Activated CD4-positive, alpha-beta T cell treated with anti-CD3 and anti-CD28 coated beads, Interleukin-2, Interleukin-6, amounts not matched to agents 100 ng/mL and 50 ng/mL, durations not matched to agents 16 hours and 8 hours (primary cell): ENCODE measurements at regions not wholly inside any gene's neighbourhood (a gene's known extent, or its start where the extent isn't known, plus 50 kb on each side); places are given as distances from the start of the nearest gene placed in this dataset.
A peak's percentile ranks its signal among the peaks of the same experiment; 100 is the strongest.

ENCODE experiments used
- DNase-seq: peaks from one replicate; pipeline ENCODE4 v3.0.0-alpha.2; 2020

DNA sequence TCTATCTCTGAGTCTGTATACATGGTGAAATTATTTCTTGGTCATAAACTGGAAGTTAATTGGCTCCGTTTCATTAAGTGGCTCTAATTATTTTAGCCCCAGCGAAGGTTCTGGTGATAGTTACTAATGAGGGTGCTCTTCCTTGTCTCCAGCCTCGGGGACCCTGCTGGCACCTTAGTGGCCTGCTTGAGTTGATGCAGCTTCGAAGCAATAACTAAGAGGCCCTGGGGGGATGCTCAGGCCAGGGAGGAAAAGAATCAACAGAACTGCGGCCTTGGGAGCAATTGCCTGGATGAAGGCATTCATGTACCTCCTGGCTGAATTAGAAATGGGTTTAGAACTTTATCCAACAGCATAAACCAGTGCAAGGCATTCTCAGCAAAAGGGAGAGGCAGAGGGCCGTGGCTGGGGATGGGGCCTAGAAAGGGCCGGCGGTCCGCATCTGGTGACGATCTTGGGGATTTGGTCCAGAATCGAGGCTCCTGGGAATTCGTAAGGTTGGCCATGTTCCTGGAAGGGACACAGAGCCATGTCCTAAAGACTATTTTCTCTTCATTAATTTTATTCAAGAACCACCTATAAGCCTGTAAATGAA lies 100.0 kb upstream of the AJAP1 start:
- no peak for DNase-seq

DNA sequence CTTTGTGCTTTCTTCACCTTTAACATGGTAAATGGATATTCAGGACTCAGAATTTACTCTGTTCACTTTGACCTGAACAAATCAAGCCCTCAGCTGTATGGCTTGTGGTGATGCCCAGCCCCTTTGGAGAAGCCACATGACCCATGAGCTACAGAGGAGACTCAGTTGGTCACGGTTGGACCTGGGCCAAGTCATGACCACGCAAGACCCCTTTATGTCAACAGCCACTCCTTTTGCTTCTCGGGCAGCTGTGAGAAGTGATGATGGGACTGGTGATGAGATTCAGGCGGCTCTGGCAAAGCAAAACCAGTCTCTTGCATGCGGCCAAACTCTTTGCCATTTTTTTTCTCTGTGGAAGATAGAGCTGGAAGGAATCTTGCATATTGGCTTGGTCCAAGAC lies 96.5 kb upstream of the AJAP1 start:
- DNase-seq = no peak

DNA sequence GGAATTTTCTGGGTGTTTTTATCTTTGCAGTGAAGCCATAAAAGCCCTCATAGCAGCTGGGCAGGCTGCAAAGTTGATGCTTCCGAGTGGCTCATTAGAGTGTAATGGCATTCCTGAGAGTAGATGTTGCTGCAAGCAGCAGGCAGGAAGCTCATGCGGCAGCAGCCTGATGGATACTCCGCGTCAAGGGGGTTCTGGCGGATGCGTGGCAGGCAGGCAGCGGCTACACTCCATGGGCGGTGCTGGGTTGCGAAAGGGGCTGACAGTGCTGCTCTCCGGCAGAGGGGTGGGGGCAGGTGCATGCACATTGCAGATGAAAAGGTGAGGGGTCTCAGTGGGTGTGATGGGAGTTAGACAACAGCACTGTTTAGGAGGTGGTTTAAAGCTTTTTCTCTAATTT lies 93.2 kb upstream of the AJAP1 start:
- DNase-seq = no peak

DNA sequence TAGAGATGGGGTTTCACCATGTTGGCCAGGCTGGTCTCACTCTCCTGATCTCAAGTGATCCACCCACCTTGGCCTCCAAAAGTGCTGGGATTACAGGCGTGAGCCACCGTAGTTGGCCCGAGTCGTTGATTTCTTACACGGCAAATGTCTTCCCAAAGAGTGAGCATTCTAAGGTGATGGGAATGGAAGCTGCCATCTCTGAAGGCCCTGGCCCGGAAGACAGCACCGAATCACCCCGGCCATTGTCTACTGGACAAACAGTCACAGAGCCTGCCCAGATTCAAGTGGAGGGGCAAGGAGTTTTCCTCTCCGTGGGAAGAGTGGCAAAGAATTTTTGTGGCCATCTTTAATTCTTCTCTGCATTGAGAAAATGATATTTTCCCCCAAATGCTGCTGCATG lies 92.1 kb upstream of the AJAP1 start:
- no peak for DNase-seq

DNA sequence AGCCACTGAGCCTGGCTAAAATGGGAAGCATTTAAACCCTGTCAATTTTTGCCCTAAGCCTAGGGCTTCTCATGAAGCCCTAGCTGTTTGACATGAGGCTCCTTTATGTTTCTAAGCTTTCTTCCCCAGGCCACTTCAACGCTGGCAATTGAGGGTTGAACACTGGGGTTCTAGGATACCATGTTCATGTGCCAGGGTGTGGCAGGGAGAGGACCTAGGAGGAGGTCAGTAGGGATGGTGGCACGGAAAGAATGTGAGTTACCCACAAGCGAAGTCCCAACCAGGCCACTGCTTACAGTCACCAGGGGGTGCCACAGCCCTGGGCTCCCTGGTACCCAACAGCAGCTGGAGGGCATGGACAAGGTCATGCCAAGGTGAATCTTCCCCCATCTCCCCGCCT lies 90.8 kb upstream of the AJAP1 start:
- DNase-seq = no peak

DNA sequence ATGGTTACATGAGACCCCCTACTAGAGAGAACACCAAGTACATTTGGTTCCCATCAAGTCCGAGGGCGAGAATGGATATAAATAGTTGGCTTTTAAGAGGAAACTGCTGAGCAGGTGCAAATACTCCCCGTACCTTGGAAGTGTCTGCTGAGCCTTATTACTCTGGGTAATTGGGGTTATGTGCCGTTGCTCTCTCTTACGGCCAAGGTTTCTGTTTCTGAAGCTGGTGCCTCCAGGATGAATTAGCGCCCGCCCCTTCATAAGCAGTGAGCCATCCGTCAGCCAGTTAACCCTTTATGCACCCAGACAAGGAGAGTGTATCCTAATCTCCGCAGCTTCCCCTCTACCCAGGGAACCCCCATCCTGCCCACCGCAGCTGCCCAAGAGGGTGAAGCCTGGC lies 90.4 kb upstream of the AJAP1 start:
- DNase-seq = no peak

DNA sequence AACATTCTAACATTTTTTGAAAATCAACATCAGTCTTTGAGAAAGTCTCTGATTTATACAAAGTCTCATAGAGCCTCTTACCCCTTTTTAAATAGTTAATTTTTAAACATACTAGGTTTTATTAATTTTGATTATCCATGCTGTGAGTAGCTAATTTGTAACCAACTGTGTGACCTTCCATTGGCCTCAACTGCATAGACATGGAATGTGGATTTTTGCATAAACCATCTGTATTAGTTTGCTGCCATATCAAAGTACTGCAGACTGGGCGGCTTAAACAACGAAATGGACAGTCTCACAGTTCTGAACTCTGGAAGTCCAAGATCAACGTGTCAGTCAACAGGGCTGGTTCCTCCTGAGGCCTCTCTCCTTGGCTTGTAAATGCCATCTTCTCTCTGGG lies 89.2 kb upstream of the AJAP1 start:
- no peak for DNase-seq

DNA sequence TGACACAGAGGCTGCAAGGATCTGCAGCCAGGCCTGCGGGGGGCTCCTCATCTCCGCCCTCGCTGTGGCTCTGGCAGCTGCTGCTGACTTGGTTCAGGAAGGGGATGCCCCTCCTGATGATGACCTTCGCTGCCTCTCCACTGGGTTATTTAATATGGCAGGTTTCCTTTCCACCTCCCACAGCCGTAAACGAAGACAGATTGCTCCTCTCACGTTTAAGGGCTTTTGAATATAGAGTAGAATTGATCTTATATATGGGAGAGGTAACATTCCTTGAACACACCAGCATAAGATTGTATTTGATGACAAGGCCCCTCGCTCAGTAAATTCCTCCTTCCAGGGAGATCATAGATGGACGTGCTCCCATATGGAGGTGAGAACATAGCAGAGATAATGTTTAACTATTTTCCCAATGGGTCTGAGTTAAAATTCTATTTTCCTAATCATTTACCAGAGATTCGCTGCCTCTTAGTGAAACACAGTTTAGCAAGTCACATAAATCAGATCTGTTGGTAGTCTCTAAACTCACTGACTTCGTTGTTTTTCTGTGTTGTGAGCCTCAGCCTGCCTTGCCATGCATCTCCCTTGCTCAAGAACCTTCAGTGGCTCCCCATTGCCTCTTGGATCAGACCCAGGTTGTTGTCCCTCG lies 88.5 kb upstream of the AJAP1 start:
- no peak for DNase-seq

DNA sequence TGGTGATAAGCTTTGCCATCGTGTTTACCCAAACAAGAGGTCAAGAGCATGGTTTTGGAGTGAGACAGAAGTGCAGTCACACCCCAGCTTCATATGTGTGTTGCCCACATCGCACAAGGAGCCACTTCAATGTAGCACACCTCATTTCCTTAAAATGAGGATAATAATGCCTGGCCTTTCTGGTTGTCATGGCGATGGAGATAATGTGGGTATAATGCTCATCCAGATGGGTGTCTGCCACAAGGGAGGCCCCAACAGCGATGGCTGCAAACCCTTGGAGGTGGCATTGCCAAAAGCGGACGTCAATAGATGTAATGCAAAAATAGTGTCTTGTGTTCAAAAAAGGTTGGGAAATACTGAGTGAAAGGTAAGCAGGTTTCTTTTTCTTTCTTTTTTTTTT lies 83.1 kb upstream of the AJAP1 start:
- DNase-seq = no peak

DNA sequence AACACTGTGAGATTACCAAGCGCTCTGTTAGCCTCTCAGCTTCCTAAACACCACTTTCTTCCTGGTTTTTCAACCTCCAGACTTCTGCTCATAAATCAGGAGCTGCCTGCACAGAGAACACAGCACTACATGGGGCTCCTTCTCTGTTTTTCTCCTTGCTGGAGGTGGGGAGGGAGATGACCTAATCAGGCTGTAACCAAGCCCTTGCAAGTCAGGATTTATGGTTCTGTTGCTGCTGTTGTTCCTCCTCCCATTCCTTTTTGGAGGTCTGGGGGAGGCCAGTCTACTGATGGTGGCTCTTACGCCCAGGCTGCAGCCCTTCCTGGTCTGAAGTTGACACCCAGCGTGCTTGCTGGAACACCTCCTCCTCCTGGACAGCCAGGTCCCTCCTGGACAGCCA lies 80.9 kb upstream of the AJAP1 start:
- no peak for DNase-seq

DNA sequence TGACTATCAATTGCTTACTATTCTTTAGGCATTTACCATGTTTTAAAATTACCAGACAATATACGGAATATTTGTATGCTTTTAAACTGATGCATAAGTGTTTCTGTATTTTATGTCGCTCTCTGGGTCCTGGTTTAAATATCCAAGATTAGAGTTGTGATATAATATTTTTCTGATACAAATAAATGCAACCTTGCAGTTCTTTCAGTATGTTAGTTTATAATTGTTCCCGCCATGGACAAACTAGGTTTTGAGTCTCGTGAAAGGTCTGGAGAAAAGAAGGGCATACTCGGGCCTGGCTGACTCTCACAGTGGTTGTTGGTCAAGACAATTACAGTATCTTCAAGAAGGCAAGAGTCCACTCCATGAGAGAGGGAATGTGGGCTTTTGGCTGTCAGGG lies 72.6 kb upstream of the AJAP1 start:
- no peak for DNase-seq

DNA sequence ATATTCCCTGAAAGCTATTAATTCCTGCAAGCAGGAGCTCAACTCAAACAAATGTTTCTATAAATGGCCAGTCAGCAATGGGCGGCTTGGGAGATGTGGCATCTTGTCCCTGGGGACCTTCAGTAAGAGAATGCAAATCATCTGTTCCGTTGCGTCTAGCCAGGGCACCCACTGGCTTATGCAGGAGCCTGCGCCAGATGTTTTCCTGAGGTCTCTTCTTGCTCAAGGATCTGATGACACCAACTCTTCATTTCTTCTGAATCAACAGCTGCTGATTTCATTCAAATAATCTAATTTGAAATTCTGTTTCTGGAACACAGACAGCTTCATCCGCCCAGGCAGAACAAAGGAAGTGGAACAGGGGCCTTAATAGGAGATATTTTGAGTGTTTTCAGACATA lies 70.0 kb upstream of the AJAP1 start:
- no peak for DNase-seq

DNA sequence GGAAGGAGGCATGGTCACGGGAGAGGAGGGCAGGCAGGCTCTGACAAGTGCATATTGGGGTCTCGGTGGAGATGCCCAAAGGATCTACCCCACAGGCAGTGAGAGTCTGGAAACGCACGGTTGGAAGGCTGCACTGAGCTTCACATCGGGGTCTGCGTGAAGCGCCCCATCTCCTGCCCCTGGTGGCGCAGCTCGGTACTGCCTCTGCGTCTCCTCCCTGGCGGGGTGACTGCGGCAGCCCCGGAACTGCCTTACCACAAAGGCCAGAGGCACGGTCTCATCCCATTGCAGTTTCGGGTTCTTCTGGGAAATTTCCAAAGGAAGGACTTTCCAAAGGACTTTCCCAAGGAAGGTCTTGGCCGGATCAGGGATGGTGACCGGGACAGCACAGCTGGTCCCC lies 69.2 kb upstream of the AJAP1 start:
- DNase-seq = peak; percentile 53

DNA sequence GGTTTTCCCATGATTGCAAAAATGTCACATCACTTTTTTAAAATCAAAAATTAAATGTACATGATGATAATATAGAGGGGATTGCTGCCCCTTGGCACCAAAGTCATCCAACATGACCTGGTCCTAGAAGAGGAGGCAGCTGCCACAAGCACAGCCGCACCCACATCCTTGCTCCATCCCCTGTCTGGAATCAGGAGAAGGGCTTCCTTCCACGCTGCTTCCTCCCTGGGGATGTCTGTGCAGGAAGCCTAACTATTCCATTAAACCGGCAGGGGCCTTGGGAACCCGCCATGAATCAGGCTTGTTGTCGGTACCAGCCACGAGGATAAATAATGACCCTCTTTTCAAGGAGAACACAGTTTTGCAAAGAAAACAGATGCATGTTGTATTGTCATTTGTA lies 68.7 kb upstream of the AJAP1 start:
- no peak for DNase-seq

DNA sequence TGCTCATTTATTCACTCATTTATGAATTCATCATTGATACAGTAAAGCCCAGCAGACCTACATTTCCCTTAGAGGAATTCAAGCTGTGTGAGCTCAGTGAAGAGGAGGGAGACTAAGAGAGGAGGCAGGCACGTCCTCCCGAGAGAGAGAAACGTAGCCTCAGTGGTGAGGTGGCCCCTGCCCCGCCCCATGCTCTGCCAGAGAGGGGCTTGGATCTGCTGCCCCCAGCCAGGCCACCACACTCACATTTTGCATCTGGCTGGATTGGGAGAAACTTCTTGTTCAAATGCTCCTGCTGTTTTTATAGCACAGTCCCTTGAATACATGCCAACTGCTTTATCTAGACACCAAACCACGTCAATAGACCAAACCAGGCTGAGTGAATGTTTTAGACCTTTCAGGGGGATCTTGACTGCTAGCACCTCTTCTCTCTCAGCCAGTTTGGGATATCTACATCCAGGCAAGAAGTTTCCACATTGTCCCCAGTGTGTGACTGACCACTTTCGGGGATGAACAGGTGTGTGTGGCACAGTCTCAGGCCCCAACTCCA lies 67.7 kb upstream of the AJAP1 start:
- DNase-seq = no peak

DNA sequence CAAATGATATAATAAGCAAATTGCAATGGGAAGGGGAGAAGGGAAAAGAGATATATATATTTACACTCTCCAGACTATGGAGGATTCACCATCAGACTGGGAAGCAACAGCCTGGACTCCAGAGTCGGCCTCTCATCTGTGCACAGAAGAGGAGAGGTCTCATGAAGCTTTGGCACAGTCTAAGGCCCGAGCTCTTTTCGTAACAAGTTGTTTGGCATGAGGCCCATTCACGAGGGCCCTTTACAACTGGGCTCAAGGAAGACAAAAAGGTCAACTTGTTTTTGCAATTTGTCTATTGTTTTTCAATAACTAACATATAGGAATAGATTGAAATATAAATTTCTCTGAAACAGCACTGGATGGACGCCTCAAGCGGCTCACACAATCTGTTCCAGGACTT lies 66.7 kb upstream of the AJAP1 start:
- DNase-seq = no peak

DNA sequence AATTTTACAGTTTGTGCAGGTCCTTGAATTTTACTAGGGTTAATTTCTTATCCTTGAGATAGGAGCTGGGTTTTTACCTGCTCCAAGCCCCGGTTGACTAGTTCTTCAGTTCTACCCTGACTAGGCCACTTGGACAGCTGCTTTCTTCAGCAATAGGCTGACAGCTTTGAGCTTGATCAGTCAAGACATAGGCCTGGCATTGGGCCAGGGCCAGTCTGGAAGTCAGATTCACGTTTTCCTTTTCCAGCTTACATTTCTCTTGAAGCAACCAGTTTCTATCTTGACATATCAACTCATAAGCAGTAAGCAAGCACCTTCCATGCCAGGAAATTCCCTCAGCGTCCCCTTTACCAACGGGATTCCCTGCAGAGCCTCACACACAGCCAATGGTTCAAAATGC lies 63.7 kb upstream of the AJAP1 start:
- no peak for DNase-seq

DNA sequence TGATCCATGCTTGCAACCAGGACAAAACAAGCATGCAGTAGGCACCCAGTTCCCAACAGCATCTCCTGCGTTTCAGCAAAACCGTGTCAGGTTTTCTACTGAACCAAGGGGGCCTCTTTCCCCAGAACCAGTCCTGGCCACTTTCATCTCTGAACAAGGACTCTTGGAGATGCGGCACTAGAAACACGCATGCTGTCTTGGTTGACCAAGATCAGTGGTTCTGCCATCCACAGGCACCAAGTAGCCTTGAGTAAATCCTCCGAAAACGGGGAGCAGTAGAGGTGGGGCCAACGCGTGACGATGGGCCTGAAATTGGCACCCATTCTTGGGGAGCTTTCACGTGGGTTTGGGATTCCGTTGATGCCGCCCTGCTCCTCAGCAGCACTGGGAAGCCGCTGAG lies 62.5 kb upstream of the AJAP1 start:
- no peak for DNase-seq

DNA sequence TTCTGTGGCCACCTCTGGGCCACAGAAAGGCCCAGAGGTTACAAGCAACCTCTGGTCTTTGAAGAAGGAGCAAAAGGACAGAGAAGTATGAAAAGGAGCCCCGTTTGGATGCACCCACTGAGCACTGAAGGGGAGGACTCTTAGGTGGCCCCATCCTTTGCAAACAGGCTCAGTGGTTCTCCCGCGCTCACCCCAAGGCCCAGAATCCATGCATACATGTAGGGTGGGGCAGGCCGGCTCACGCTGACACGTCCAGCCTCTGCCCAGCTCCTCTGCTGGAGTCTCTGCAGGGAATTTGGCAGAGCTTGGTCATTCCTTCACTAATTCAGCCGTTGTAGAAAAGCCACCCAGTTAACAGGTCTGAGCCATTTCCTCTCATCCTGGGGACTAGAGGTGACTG lies 61.3 kb upstream of the AJAP1 start:
- no peak for DNase-seq

DNA sequence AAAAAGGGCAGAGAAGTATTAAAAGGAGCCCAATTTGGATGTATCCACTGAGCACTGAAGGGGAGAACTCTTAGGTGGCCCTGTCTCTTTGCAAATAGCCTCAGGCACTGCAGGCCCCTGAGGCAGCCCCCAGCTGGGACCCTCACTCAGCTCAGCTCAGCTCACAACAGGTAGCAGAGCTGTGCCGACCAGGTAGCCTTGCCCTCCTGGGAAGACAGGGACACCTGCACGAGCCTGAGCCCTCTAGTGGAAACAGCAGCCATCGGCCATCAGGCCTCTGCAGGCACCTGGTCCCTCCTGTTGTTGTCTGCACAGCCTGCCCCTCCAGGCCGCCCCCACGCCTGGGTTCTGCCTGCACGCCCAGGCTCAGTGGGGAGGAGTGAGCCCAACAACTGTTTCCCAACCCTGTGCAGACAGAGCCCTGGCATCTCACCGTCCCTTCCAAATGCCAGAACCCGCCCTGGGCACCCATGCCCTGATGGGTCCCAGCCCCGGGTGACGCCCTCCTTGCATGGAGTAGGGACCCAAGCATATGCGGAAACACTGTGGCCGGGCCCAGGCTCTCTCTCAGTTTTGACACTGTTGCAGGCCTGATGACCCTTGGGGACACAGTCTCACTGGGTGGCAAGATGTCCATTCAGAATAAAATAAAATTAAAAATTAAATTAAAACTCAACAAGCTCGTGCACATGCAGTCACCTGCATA lies 60.0 kb upstream of the AJAP1 start:
- DNase-seq = no peak

DNA sequence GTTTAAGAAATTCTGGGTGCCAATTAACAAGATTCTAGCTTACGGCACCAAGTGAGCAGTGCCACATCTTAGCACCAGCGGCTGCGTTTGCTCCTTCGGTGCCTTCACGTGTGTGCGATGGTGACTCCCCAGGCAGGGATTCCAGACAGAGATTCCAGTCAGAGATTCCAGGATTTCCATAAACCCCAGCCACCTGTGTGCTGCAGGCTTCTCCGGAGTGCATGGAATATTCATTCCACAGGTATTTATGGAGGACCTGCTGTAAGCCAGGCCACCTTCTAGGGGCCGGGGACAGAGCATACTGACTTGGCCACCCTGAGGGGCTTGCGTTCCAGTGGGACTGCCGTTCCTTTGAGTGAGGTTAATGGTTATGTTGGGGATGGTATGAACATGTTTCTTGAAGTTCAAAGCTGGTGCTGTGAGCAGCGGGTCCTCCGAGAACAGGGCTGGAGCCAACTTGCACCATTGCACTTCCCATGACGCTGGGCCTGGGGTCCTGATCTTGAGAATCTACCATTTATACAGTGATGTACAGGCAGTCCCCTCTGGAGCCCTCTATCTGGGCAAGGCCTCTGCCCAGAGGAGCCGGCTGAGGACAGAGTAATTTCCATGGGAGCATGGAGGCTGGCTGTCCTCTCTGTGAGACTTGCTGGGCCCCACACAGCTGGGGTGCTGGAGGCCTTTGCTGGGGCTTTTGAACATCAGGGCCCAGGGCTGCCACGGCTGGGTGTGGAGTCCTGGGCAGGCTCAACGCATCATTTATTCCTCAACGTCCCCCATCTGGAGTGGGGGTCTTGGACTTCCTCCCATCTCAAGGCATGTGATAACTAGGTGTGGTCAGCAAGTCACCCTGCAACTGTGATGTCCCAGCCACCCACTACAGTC lies 58.8 kb upstream of the AJAP1 start:
- no peak for DNase-seq

DNA sequence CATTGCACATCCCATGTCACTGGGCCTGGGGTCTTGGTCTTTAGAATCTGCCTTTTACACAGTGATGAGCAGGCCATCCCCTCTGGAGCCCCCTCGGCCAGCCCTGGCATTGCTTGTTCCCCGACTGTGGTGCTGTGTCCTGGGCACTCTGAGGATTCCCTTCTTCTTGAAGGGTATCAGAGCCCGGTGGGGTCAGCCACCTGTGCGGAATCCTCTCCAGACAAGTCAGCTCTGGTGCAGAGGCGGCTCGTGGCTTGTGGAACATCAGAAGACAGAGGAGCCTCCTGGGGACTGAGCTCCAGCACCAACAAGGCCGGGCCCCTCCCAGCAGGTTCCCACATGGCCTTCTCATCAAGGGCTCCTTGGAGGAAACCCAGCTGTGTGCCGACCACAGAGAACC lies 57.9 kb upstream of the AJAP1 start:
- DNase-seq = no peak

DNA sequence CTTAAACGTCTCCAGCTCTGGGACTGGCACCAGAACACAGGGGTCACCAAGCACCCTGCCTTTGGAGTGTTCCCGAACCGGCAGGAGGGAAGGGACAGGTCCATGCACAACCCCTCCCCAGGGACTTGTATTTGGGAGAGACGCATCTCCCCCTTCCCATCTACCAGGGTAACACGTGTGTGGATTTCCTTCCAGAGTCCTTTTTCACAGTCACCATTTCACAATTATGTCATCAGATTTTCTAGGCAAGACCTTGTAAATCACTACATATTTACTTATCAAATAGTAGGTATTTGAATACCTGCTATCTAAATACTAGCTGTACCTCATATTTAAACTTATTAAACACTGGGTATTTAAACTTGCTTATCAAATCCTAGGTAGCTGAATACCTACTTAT lies 57.4 kb upstream of the AJAP1 start:
- DNase-seq = no peak

DNA sequence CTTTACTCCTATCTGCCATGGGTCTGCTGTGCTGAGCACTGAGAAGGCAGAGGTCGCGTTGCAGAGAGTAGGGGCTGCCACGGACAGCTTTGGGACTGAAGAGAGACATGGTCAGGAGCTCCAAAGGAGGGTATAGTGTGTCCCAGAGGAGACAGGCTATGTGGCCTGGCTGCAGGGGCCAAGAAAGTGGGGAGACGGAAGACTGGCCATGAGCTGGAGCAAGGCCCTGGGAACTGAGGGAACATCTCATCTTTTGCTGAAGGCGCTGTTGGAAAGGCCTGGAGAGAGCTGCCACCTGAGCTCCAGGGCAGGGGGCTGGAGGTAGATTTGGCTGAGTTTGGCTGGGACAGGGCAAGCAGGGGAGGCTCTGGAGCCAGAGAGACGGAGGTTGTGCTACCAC lies 55.8 kb upstream of the AJAP1 start:
- no peak for DNase-seq
